HG02642 (cell line): ENCODE measurements at regions not wholly inside any gene's neighbourhood (a gene's known extent, or its start where the extent isn't known, plus 50 kb on each side); places are given as distances from the start of the nearest gene placed in this dataset.
"Not testable (repeated sequence)": the region's sequence is repeated elsewhere in the genome, so short reads cannot be mapped to it uniquely, and the experiment has no call there.

Source experiments
- ATAC-seq: cut with Tn5 transposase; IDR thresholded peaks from one replicate; pipeline ENCODE4 v1.9.1; 2021; ENCODE audit warnings: mild to moderate bottlenecking; ENCODE audit not compliant: unreplicated experiment, poor library complexity

GRCh38 chr9:73095425-73095824 lies 56.2 kb upstream of the ANXA1 start:
- no peak for ATAC-seq

GRCh38 chr9:73093740-73094379 lies 57.8 kb upstream of the ANXA1 start:
- ATAC-seq: no peak

GRCh38 chr9:73093016-73093739 lies 58.5 kb upstream of the ANXA1 start:
- no peak for ATAC-seq

- ATAC-seq: no peak
Measured at GRCh38 chr9:73091909-73092308, 59.8 kb upstream of the ANXA1 start.

GRCh38 chr9:73090214-73090613 lies 61.5 kb upstream of the ANXA1 start:
- ATAC-seq: no peak

- ATAC-seq: no peak
Measured at GRCh38 chr9:73089304-73089985, 62.2 kb upstream of the ANXA1 start.

- not testable (repeated sequence) for ATAC-seq
Measured at GRCh38 chr9:73087876-73088275, 63.8 kb upstream of the ANXA1 start.

GRCh38 chr9:73083519-73083918 lies 68.1 kb upstream of the ANXA1 start:
- ATAC-seq: no peak

GRCh38 chr9:73081979-73082657 lies 69.5 kb upstream of the ANXA1 start:
- peak; percentile 51 for ATAC-seq

GRCh38 chr9:73080110-73080694 lies 71.5 kb upstream of the ANXA1 start:
- no peak for ATAC-seq

GRCh38 chr9:73079326-73079725 lies 72.3 kb upstream of the ANXA1 start:
- no peak for ATAC-seq

- no peak for ATAC-seq
Measured at GRCh38 chr9:73077625-73078030, 74.0 kb upstream of the ANXA1 start.

GRCh38 chr9:73076970-73077369 lies 74.7 kb upstream of the ANXA1 start:
- ATAC-seq: no peak

GRCh38 chr9:73074176-73074708 lies 77.4 kb upstream of the ANXA1 start:
- ATAC-seq: no peak

GRCh38 chr9:73073337-73074175 lies 78.1 kb upstream of the ANXA1 start:
- ATAC-seq: no peak

- no peak for ATAC-seq
Measured at GRCh38 chr9:73067074-73067473, 84.6 kb upstream of the ANXA1 start.

GRCh38 chr9:73065439-73065838 lies 86.2 kb upstream of the ANXA1 start:
- no peak for ATAC-seq

- ATAC-seq: no peak
Measured at GRCh38 chr9:73064315-73064714, 87.3 kb upstream of the ANXA1 start.

GRCh38 chr9:73061146-73061545 lies 90.5 kb upstream of the ANXA1 start:
- ATAC-seq: no peak
